GM12874 (cell line): ENCODE measurements at regions not wholly inside any gene's neighbourhood (a gene's known extent, or its start where the extent isn't known, plus 50 kb on each side); places are given as distances from the start of the nearest gene placed in this dataset.

ENCODE experiments used
- TF ChIP-seq, protein P1 (sequence below): IDR thresholded peaks from 2 replicates; pipeline ENCODE4 v1.5.1; 2011; ENCODE audit warnings: low read depth, mild to moderate bottlenecking, control low read depth, low read length, moderate library complexity; ENCODE audit not compliant: insufficient read depth

DNA sequence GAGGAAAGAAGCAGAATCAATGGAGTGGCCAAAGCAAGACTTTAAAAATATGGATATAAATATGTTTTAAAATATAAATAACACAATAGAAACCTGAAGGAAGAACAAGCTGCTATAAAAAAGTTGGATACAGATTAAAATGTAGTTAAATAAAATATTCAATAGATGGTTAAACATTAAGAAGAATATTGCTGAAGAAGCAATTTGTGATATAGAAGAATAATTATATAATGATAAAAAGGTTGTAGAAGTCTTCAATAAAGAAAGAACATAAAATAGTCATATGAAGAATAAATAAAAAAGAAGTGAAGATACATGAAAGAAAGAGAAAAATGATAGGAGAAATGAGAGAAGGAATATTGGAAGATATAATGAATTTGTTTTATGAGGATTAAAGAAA, 392.0 kb downstream of the DSC3 start:
- TF ChIP-seq, protein P1, sequence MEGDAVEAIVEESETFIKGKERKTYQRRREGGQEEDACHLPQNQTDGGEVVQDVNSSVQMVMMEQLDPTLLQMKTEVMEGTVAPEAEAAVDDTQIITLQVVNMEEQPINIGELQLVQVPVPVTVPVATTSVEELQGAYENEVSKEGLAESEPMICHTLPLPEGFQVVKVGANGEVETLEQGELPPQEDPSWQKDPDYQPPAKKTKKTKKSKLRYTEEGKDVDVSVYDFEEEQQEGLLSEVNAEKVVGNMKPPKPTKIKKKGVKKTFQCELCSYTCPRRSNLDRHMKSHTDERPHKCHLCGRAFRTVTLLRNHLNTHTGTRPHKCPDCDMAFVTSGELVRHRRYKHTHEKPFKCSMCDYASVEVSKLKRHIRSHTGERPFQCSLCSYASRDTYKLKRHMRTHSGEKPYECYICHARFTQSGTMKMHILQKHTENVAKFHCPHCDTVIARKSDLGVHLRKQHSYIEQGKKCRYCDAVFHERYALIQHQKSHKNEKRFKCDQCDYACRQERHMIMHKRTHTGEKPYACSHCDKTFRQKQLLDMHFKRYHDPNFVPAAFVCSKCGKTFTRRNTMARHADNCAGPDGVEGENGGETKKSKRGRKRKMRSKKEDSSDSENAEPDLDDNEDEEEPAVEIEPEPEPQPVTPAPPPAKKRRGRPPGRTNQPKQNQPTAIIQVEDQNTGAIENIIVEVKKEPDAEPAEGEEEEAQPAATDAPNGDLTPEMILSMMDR, result no peak

DNA sequence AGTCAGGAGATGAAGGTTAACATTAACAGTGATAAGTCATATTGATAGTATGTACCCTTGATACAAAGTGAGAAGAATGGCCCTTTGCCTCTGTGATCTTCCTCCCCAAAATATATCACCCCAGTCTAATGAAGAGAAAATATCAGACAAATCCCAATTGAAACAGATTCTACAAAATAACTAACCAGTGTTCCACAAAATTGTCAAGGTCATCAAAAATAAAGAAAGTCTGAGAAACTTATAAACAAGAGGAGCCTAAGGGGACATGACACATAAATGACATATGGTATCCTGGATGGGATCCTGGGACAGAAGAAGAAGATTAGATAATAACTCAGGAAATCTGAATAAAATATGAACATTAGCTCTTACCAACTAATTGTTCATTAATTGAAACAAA, 398.4 kb downstream of the DSC3 start:
- TF ChIP-seq, protein P1, result no peak

DNA sequence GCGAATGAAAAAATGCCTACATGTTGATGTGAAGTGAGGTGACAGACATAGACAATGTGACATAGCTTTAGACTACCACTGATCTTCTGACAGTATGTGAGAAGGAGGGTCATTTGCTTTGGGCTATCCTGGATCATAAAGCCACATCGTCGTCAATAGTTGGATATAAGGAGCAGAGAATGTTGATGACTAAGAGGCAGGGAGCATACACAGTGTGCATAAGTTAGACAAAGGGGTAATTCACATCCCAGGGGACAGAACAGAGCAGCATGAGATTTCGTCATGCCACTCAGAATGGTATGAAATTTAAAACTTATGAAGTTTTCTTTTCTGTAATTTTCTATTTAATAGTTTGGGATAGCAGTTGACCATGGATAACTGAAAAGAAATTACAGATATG, 403.2 kb downstream of the DSC3 start:
- TF ChIP-seq, protein P1, result no peak

DNA sequence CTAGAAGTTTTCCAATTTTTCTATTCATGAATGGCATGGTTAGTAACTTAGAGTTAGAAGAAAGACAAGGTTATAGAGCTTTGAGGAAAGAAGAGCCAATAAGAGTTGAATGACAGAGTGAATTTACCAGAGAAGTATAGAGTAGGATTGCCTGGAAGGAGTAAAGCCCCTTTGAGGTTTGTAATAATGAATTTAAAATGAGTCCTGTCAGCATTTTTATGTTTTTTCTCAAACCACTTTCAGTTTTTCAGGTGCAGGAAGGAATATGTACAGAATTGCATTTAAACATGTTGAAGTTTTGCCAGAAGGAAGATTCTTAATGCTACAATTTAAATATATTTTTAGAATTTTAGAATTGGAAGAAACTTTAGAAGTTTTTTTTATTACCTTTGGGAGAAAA, 408.3 kb downstream of the DSC3 start:
- TF ChIP-seq, protein P1, result no peak

DNA sequence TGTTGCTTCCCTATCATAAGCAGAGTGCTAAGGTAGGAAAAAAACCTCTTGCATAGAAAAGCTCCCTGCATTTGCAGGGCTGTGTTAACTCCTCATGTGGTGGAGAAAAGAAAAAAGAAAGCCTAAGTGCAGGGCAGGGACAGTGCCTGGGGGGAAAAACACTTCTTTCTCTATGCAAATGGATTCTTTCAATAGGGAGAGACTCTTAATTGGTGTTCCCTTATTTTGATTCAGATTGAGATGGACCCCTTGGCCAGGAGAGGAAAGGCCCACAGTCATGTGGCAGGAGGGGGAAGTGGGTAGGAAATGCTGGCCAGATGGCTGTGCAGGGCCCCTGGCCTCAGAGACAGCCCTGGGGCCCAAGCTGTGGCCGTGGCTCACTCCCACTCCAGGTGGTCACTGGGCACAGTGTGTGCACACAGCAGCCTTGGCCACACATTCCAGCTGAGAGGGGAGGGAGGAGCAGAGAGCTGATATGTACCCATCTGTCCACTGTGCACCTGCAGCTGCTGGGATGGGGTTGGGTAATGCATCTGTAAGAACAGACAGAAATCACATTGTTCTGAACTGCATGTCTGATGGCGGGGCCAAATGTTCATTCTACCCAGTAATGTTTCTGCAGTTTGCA, 410.4 kb downstream of the DSC3 start:
- TF ChIP-seq, protein P1, result no peak

DNA sequence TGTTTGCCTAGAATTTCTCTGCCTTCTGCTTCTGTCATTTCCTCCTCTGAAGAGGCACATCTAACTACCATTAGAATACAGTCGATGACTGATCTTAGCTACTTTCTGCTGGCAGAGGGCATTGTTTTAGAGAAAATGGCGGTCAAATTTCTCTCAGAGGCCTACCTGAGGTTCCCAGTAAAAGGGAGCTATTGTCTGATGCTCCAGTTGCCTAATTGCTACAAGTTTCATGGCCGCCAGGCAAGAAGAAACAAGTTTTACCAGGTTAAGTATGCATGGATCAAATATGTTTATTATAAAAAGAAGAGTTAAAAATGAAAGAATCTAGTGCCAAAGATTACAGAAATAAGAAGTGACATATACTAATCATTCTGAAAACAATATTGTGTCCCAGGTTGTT, 416.6 kb downstream of the DSC3 start:
- TF ChIP-seq, protein P1, result no peak

DNA sequence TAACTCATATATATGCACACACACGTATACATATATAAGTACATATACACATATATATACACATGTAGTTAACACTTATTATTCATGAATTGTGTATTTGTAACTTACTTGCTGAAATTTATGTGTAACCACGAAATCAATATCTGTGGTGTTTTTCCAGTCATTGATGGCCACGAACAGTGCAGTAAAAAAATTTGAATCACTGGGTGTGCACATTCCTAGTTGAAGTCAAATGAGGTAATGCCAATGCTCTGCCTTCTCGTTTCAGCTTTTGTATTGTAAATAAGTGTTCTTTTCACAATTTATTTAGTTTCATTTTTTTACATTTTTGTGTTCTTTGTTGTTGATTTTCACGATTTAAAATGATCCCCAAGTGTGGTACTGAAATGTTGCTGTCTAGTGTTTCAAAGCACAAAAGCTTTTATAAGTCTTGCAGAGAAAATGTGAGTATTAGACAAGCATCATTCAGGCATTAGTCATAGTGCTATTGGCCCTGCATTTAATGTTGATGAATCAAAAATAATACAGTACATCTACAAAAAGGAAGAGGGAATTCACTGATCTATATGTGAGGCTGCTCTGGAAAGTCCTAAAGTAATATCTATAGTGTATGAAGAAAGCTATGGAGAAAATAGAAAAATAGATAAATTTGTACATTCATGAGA, 419.0 kb downstream of the DSC3 start:
- TF ChIP-seq, protein P1, result no peak
